ENCODE measurements at regions not wholly inside any gene's neighbourhood (a gene's known extent, or its start where the extent isn't known, plus 50 kb on each side); places are given as distances from the start of the nearest gene placed in this dataset.

DNA sequence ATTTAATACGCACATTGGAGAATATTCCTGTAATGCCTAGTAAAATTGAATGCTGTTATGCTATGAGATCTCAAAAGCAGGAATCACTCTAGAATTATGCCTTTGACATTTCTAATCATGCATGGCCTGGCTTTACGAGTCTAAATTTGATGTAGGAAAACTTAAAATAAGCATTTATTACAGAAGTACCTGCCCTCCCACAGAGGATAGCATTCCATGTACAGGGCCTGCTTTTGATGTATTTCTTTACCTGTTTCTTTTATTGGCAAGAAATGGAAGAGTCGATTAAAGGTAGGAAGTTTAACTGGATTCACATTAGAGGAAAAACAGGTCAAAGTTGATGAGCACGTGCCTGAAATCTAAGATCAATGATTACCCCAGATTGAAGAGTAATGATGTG, 219.5 kb downstream of the PCDH7 start:
- ChIA-PET POLR2A (no interaction called here), CTCF (no interaction called here)
- TF ChIP-seq, protein P1, sequence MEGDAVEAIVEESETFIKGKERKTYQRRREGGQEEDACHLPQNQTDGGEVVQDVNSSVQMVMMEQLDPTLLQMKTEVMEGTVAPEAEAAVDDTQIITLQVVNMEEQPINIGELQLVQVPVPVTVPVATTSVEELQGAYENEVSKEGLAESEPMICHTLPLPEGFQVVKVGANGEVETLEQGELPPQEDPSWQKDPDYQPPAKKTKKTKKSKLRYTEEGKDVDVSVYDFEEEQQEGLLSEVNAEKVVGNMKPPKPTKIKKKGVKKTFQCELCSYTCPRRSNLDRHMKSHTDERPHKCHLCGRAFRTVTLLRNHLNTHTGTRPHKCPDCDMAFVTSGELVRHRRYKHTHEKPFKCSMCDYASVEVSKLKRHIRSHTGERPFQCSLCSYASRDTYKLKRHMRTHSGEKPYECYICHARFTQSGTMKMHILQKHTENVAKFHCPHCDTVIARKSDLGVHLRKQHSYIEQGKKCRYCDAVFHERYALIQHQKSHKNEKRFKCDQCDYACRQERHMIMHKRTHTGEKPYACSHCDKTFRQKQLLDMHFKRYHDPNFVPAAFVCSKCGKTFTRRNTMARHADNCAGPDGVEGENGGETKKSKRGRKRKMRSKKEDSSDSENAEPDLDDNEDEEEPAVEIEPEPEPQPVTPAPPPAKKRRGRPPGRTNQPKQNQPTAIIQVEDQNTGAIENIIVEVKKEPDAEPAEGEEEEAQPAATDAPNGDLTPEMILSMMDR (IDR thresholded peaks at IDR 0.05): no peak
- intact Hi-C loops (cut with DNase I, micrococcal nuclease): no loop called here
- no peaks in the 10 kb centered on the region for H3K36me3 ChIP-seq (ENCODE audit: insufficient read depth, low read length)
- DNase-seq (no peak), ATAC-seq (ENCODE audit: poor library complexity) (no peak)
- no peak overlapping the region for H3K27ac ChIP-seq (ENCODE audit: low read depth in 1 of 2, low read length in 2 of 2)
- Mint-ChIP-seq H3K9me3 (no peaks in the 10 kb centered on the region), H3K27me3 (no peaks in the 10 kb centered on the region), H3K27ac (no peak overlapping the region), H3K4me3 (no peak overlapping the region), H3K4me1 (ENCODE audit: low read depth) (no peaks in the 10 kb centered on the region), H3K36me3 (ENCODE audit: low read depth) (no peaks in the 10 kb centered on the region)
- H3K27me3 ChIP-seq (ENCODE audit: control insufficient read depth in 1 of 2, insufficient read depth in 2 of 2, low read length in 2 of 2): no peaks in the 10 kb centered on the region
- H3K4me3 ChIP-seq (ENCODE audit: low read length): no peak overlapping the region
- no peaks in the 10 kb centered on the region for H3K4me1 ChIP-seq (ENCODE audit: insufficient read depth, low read length)
- no peaks in the 10 kb centered on the region for H3K9me3 ChIP-seq (ENCODE audit: control insufficient read depth in 1 of 2, insufficient read depth in 1 of 2, low read length in 2 of 2)

DNA sequence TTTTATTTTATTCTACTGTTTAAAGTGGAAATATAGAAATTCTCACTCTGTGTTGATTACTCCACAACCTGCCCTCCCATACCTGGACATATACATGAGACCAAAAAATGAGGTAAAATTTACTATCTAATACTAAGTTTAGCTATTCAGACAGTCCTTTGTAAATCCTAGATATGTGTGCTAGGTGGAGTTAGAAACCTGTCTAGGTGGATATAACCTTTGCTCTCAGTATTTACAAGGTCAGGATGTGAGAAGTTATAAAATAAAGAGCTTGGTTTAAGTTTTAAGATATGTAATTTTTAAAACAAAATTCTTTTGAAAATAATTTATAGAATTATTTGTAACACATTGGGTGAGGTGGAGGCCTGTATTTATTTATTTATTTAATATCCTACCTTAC, 221.5 kb downstream of the PCDH7 start:
- ATAC-seq (ENCODE audit: poor library complexity) (no peak), DNase-seq (no peak)
- Histone ChIP-seq H3K36me3 (ENCODE audit: insufficient read depth, low read length) (no peaks in the 10 kb centered on the region), H3K4me1 (ENCODE audit: insufficient read depth, low read length) (no peaks in the 10 kb centered on the region), H3K27me3 (ENCODE audit: control insufficient read depth in 1 of 2, insufficient read depth in 2 of 2, low read length in 2 of 2) (no peaks in the 10 kb centered on the region), H3K4me3 (ENCODE audit: low read length) (no peak overlapping the region), H3K9me3 (ENCODE audit: control insufficient read depth in 1 of 2, insufficient read depth in 1 of 2, low read length in 2 of 2) (no peaks in the 10 kb centered on the region), H3K27ac (ENCODE audit: low read depth in 1 of 2, low read length in 2 of 2) (no peak overlapping the region)
- Mint-ChIP-seq H3K27me3 (no peaks in the 10 kb centered on the region), H3K36me3 (ENCODE audit: low read depth) (no peaks in the 10 kb centered on the region), H3K27ac (no peak overlapping the region), H3K4me3 (no peak overlapping the region), H3K4me1 (ENCODE audit: low read depth) (no peaks in the 10 kb centered on the region), H3K9me3 (no peaks in the 10 kb centered on the region)
- TF ChIP-seq, protein P1 (IDR thresholded peaks at IDR 0.05): no peak
- CTCF ChIA-PET: no interaction called here
- intact Hi-C loops (cut with DNase I, micrococcal nuclease): no loop called here
- POLR2A ChIA-PET: no interaction called here

DNA sequence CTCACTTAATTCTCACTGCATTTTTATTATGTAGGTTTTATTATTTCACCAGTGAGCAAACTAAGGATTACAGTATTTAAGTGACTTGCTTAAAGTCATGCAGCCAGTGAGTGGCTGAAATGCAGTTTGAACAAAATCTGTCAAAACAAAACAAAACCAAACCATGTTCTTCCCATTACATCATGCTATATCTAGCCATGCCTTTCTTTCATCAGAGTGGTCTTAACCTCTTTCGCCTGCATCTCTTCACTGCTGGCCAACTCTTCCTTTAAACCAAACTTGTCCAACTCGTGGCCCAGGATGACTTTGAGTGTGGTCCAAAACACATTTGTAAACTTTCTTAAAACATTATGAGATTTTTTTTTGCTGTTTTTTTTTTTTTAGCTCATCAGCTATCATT, 223.2 kb downstream of the PCDH7 start:
- H3K9me3 ChIP-seq (ENCODE audit: control insufficient read depth in 1 of 2, insufficient read depth in 1 of 2, low read length in 2 of 2): no peaks in the 10 kb centered on the region
- no peaks in the 10 kb centered on the region for H3K36me3 ChIP-seq (ENCODE audit: insufficient read depth, low read length)
- Mint-ChIP-seq H3K9me3 (no peaks in the 10 kb centered on the region), H3K4me3 (no peak overlapping the region), H3K27ac (no peak overlapping the region), H3K4me1 (ENCODE audit: low read depth) (no peaks in the 10 kb centered on the region), H3K27me3 (no peaks in the 10 kb centered on the region), H3K36me3 (ENCODE audit: low read depth) (no peaks in the 10 kb centered on the region)
- POLR2A ChIA-PET: no interaction called here
- TF ChIP-seq, protein P1 (IDR thresholded peaks at IDR 0.05): no peak
- DNase-seq (no peak), ATAC-seq (ENCODE audit: poor library complexity) (no peak)
- intact Hi-C loops (cut with DNase I, micrococcal nuclease): no loop called here
- no peak overlapping the region for H3K27ac ChIP-seq (ENCODE audit: low read depth in 1 of 2, low read length in 2 of 2)
- CTCF ChIA-PET: no interaction called here
- H3K4me3 ChIP-seq (ENCODE audit: low read length): no peak overlapping the region
- no peaks in the 10 kb centered on the region for H3K27me3 ChIP-seq (ENCODE audit: control insufficient read depth in 1 of 2, insufficient read depth in 2 of 2, low read length in 2 of 2)
- no peaks in the 10 kb centered on the region for H3K4me1 ChIP-seq (ENCODE audit: insufficient read depth, low read length)
